ENCODE measurements at regions not wholly inside any gene's neighbourhood (a gene's known extent, or its start where the extent isn't known, plus 50 kb on each side); places are given as distances from the start of the nearest gene placed in this dataset.

DNA sequence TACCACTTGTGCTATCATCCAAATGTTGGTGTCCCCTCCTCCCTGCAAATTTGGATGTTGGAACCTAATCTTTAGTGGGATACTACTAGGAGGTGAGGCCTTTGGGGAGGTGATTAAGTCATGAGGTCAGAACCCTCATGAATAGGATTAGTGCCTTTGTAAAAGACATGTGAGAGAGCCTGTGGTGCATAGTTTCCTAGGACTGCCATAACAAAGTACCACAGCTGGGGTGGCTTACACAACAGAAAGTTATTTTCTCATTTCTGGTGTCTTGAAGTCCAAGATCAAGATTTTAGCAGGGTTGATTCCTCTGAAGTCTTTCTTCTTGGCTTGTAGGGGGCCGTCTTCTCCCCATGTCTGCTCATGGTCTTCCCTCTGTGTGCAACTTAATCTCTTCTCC, 562.6 kb upstream of the ARGLU1 start:
- DNase-seq = no peak

DNA sequence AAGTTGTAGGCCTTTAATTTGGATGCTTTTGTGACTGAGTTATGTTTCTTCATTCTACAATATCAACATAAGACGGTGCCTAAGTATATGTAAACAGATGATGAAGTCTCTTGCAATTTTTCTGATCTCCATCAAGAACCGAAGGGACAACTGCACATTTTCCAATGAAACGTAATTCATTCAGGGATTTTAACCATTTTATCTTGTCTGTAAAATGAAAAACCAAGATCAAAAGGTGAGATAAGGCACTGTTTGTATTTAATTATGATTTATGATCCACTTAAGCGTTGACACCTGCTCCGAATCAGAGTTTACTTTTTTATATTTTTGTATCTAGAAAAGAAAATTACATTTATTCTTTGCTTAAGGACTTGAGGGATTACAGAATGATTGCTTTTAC, 556.8 kb upstream of the ARGLU1 start:
- no peak for DNase-seq

DNA sequence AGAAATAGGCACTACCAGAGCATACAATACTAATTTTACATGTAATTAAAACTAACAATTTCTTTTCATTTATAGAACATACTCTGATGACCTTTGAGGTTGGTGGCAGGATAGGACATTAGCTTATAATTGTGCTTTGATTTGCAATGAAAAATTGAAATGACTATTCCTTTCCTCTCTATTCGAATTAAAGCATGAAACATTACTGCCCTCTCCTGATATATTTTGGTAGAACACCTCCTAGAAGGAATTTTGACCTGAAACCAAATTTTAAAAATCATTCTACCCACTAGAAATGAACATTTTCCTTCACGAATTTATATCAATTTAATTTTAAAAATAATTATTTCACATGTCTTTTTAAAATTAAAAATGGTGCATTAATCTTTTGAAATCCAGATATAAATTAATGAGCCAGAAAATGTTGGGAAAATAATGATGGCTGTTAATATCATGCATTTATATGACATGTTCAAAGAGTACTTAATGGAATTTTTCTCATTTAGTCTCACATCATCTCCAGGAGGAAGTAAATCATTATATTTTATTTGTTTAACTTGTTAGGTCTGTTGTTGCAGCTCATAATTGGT, 556.3 kb upstream of the ARGLU1 start:
- no peak for DNase-seq

DNA sequence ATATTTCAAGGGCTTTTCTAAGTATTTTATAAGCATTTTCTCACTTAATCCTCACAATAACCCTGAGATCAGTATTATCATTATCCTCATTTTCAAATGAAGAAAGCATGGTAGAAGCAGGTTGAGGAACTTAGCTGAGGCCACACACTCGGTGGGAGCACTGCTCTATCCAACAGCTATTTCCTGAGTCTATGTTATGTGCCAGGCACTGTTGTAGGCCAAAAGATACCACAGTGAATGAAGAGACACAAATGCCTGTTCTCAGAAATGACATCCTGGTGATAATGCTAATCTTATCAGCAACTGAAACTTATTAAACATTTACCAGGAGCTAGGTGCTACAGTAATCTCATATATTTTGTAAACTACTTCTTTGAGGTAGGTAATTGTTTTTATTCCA, 553.9 kb upstream of the ARGLU1 start:
- DNase-seq = no peak

DNA sequence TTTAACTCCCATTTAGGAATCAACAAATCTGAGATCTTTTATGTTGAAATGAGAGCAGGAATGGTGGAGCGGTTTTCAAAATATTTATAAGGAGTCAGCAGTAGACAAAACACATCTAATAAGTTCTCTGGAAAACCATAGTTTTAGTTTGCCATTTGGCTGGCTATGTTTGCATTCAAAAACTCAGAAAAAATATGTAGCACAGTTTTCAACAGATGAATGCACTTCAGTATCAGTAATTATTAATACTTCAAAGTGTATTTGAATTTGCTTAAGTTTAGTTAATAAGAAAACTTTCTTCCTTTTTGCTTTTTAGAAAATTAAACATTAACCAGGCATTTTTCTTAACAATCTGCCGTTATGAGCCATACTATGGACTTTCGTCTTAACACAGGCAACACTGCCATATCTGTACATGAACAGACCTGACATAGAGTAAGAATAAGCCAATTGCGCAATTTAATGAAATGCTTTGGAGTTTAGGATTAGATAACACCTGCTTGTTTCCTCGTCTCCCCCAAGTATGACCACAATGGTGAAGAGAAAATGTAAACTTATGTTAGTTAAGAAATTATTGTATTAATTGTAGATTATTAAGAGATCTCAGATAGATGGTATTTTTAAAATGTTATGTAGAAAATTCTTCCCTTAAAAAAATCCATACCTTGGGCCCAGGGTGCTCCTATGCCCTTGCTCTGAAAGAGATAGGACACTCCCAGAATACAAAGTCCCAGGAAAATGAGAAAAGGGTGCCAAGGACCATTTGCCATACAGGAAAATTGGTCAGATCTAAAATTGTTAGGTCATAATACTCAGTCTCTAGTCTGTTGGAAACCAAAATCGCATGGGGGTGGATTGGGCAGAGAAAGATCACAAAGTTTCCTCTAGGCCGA, 552.3 kb upstream of the ARGLU1 start:
- DNase-seq = no peak

DNA sequence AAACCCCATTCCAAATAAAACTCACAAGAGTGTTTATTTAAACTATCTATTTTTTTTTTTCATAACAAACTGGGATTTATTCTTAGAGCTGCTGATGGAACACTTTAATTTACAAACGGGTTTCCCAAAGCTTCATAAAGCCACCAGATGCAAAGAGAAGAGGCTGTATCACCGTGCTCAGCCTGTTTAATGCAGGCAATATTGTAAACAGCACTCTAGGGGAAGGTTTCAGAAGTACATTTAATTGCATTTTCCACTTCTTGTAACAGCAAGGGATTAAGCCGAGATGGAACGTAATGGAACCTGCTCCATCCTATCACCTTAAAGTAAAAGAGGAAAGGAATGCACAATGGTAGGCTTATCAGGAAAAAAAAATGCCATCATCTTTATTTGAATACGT, 550.6 kb upstream of the ARGLU1 start:
- no peak for DNase-seq

DNA sequence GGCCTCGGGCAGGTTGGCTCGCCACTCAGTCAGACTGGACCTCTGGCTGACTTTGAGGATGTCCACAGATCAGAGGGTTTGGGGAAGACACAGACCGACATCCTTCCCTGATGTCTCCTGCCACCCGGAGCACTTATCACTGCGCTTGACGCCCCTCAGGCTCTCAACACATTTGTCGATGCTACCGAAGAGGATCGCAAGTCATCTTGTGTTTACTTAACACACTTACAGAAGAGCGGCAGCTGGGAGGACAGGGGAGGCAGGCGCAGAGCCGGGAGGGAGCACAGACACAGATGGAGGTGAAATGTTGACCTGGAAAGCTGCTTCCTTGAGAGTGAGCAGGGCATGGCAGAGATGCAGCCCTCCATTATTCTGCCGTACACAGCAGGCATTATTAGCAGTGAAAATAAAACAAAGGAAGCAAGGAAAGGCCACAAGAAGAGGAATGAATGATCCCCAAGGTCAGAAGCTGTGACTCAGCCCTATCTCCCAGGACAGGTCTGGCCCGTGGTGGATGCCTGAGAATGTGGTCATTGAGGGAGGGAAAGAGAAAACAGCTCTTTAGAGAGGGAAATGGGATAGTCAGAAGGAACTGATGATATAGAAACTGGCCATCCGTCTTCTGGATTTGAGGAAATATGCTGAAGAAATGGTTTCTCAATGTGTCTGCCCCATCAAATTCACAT, 549.5 kb upstream of the ARGLU1 start:
- no peak for DNase-seq

DNA sequence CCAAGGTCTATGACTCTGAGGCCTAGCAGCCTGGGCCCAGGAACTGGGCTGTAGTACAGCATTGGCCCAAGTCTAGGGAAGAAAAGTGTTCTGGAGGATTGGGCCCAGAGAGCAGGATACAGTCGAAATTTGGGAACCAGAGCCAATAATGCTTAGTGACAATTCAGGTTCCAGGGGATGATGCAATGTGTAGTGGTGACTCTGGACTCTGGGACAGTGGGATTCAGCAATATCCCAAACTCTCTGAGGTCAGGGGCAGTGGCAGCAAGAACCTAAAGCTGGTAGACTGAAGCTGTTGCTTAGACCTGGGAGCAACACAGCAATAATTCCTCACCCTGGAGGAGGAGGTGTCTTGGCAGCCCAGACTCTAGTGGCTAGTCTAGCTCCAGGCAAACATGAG, 545.5 kb upstream of the ARGLU1 start:
- no peak for DNase-seq

DNA sequence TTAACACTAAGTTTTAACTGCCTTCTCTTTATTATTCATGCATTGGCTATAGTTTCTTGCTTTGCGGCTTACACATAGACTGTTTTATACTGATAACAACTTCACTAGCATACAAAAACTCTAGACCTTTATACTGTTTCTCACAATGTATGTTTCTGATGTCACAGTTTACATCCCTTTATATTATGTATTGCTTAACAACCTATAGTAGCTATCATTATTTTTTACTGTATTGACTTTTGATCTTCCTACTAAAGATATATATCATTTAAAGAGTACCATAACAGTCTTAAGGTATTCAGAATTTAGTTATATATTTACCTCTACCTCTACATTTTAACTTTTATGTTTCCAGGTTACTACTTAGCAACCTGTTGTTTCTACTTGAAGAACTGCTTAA, 543.3 kb upstream of the ARGLU1 start:
- DNase-seq = no peak

DNA sequence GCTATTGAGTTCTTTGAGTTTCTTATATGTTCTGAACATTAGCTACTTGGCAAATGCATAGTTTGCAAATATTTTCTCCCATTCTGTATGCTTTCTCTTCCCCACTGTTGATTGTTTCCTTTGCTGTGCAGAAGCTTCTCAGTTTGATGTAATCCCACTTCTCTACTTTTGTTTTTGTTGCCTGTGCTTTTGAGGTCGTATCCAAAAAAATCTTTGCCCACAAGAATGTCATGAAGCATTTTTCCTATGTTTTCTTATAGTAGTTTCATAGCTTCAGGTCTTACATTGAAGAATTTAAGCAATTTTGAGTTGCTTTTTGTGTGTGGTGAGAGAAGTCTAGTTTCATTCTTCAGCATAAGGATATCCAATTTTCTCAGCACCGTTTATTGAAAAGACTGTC, 536.7 kb upstream of the ARGLU1 start:
- no peak for DNase-seq

DNA sequence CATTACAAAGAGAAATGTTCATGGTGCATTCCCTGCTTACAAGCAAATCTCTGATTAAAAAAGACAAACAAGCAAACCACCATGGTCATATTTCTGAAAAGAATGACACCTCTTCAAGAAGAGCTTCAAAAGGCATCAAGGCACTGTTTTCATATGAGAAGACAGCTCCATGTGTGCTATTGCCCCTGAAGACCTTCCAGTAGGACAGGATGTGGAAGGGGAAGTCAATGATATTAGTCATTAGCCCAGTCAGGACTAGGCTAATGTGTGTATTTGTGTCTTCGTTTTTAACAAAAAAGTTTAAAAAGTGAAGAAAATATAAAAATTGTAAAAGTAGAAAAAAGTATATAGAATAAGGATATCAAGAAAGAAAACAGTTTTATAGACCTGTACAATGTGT, 534.7 kb upstream of the ARGLU1 start:
- no peak for DNase-seq

DNA sequence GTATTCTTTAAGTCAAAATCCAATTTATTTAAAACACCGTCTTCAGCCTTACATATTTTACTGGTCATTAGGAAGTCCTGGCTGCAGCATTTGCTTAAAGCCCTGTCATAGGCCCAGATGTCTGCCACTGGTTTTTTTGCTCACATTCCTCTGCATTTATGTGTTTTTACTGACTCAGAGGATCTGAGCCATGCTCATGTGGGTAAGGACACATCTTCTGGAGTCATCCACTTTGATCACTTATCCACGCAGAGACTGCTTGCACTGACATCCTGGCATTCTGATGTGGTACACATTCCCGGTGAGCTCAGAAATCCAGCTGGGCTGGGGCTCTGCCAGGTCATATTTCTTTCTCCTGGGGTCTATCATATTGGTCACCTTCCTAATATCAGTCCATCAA, 531.7 kb upstream of the ARGLU1 start:
- no peak for DNase-seq

DNA sequence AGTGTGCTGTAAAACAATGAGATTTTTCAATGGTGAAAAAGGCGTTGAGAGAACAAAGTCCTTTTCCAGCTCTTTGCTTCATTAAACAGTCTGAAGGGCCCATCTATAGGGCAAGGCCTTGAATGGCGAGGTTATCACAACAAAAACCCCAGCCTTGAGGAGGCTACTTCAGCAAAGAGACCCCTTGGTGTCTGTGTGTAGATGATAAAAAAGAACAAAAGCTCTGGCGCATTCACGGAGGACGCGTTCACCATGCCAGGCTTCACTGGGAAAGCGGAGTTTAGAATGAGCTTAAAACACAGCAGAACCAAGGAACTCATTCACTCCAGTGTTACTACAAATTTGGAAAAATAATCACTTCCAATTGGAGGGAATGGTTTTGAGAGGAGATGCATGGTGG, 530.0 kb upstream of the ARGLU1 start:
- DNase-seq = no peak

DNA sequence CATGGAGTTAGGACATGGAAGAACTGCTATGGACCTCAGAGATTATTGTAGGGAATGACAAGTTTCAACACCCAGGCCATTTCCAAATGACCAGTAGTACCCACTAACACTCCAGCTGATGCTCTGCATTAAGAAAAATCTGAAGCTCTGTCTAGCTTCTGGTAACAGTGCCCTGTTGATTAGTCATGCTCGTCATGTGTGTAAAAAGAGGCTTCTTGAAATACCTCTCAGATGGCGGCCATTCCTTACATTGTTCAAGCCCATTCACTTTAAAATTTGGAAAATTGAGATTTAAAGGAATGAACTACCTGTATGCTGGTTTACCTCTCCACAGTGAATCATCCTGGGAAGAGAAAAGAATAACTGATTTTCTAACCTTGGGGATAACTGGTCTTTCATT, 527.9 kb upstream of the ARGLU1 start:
- DNase-seq = no peak

DNA sequence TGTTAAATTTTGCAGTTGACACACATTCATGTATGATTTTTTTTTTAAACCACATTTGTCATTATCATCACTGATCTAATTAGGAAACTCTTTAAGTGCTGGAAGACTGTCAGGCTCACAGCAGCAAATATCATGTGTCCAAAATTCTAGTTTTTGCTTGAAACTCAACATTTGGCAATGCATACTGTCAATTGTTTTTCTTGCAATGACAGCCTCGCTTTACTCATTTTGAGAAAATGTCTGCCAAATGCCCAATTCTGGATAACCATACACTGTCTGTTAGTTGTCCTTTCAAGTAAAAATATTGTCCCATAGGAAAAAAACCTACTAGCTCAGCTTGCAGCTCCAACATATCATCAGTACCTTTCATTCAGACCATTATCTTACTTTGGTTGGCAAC, 523.9 kb upstream of the ARGLU1 start:
- DNase-seq = no peak

DNA sequence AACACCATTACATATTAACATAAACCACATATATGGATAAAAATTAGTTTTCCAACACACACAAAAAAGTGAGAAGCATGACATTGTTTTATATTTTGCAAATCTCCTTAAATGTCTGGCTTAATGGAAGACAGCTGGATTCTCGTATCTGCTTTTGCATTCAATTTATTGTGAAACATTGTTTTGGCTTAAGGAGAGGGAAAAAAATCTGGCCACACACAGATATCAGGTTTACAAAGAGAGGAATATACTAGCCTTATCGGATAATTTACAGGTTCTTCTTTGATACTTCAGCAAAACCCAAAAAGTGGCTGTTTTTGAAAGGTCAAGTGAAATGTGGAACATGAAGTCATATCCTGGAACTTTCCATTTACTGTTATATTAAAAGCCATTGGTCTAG, 523.5 kb upstream of the ARGLU1 start:
- no peak for DNase-seq

DNA sequence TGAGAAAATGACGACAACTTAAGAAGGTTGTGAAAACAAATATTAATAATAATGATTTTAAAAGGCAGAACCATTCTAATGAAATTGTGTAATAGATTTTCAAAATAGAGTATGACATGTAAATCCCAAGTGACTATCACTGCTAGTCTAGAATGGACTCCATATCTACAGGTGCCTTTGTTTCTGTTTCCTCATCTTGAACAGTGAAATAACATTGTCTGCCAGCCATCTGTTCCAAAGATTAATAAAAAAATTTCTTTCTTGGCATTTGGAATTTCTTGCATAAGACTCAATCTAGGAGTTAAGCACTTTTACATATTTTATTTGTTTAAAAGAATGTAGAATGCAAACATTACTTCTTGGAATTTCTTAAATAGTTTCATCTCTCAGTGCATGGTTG, 520.1 kb upstream of the ARGLU1 start:
- DNase-seq = no peak

DNA sequence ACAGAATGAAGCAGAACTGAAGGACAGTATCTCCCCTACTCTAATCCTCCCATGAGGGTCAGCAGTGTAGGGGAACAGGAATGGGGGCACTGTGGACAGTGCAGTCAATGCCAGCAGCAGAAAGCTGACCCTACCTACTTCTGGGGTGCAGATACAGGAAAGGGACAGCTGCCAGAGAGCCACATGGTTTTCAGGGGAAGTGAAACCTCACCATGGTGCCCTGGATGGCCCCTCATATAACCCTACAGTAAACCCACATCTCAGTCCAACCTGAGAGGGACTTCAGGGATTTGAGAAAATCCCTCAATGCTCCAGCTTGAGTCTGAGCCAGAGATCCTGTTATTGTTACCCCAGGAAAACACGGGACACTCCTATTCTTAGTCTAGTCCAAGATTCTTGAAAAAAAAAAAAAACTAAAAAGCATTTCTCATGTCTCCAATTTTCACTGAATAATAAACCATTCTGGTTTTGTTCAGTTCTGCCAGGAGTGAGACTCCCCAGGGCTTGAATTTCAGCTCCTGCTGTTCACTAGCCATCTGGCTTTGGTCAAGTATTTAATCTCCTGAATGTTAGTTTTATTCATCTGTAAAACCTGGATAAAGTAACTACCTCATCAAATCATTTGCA, 511.6 kb upstream of the ARGLU1 start:
- no peak for DNase-seq

DNA sequence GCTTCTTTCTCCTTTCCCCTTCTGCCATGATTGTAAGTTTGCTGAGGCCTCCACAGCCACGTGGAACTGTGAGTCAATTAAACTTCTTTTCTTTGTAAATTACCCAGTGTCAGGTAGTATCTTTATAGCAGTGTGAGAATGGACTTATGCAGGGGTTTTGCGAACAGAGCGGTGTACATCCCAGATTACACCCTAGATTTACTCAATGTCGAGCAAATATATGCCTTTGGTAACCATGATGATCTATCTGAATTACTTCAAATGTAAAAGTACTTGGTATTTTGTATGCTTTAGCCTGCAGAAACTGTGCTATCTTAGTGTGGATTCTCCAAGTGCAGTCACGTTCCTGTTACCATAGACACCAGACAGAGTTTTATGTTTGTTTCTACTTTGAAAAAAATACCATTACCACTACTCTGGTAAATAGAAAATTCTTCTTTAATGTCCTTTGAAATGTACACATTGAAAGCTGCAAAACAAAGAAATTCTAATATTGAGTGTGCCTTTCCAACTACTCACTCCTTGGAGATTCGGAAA, 510.4 kb upstream of the ARGLU1 start:
- DNase-seq = no peak

DNA sequence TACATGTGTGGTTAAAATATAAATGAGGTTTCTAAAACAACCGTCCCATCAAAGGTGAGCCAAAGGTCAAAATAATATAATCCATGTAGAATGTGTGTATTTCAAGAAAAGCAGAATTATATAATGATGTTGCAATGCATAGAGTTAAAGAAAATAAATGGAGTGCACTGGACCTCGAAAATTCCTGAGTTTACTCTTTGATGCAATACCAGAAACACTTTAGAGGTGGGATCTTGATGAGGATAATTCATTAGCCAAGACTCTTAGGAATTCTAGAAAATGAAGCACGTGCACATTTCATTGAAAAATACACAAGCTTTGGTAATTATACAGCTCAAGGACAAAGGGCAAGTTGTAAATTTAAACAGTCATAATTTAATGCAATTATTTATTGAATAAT, 508.9 kb upstream of the ARGLU1 start:
- no peak for DNase-seq

DNA sequence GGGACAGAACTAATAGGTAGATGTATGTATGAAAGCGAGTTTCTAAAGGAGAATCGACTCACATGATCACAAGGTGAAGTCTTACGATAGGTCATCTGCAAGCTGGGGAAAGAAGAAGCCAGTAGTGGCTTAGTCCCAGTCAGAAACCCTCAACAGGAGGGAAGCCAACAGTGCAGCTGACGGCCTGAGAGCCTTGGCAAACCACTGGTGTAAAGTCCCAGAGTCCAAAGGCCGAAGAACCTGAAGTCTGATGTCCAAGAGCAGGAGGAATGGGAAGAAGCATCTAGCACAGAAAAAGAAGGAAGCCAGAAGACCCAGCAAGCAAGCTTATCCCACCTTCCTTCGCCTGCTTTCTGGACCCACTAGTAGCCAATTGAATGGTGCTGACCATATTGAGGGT, 507.6 kb upstream of the ARGLU1 start:
- no peak for DNase-seq

DNA sequence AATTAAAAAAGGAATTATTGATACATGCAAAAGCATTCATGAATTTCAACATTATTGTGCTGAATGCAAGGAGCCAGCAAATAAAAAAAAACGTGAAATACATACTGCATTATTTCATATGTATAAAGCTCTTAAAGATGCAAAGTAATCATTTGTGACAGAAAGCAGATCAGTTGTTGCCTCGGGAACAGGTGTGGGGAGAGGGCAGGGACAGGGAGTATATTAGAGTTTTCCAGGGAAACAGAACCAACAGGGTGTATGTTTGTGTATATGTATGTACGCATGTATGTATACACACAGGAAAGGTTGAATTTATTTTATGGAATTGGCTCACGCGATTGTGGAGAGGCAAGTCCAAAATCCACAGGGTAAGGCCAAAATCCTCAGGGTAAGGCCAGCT, 502.9 kb upstream of the ARGLU1 start:
- DNase-seq = no peak

DNA sequence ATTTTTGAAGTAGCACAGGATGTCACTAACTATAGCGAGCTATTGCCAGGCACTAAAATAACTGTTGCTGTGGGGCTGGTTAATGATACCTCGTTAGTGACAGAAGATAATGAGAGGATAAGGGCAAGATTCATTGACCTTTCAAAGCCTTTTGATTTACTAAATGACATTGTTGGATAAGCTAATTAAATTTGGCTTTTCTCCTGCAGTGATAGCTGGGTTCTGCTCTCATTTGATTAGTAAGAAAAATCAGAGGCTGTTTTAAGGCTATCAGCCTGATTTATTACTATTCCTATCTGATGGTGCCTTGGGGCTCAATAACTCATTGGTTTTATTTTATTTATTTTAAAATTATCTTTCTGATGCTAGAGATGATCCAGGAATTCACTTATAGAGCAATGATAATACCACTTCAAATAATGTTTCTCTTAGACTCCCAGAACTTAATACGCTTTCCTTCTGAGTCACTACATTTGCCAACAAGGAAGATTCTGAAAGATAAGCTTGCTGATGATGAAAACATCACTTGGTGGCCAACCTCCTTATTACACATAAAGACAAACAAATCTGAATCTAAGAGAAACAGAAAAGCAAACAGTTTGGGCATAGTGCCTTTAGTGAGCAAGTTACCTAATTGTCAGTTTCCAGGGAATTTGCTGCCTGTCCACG, 501.3 kb upstream of the ARGLU1 start:
- no peak for DNase-seq

Data from activated CD4-positive, alpha-beta T cell treated with anti-CD3 and anti-CD28 coated beads for 1 hour (primary cell).